HG02759 (cell line): ENCODE measurements at regions not wholly inside any gene's neighbourhood (a gene's known extent, or its start where the extent isn't known, plus 50 kb on each side); places are given as distances from the start of the nearest gene placed in this dataset.
A peak's percentile ranks its signal among the peaks of the same experiment; 100 is the strongest.
"Not testable (repeated sequence)": the region's sequence is repeated elsewhere in the genome, so short reads cannot be mapped to it uniquely, and the experiment has no call there.

Experiments used
- ATAC-seq: cut with Tn5 transposase; IDR thresholded peaks from one replicate; pipeline ENCODE4 v1.9.1; 2021; ENCODE audit warnings: mild to moderate bottlenecking, moderate library complexity; ENCODE audit not compliant: unreplicated experiment

- ATAC-seq = no peak
These were observed 1072.7 kb downstream of the EPHA3 start for GRCh38 chr3:90180096-90180495.

DNA sequence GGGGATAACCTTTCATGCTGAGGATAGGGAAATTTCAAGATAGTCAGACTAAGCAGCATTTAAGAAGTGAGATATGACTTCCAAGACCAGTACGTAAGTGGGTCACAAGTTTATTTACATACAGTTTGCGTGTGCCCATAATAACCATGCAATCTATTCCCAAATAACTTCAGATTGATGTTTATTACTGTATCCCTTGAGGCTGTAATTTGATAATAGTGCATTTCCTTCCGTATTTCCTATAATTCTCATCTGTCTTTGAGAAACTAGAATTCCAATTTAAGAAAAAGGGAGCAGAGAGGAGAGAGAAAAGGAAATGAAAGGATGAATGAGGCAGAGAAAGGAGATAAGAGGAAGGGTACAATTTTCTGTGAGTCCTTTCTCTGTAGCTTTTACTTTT lies 1073.1 kb downstream of the EPHA3 start:
- no peak for ATAC-seq

- peak; percentile 89 for ATAC-seq
These were observed 1075.0 kb downstream of the EPHA3 start for GRCh38 chr3:90182291-90182976.

- ATAC-seq = no peak
These were observed 1077.4 kb downstream of the EPHA3 start for GRCh38 chr3:90184861-90185260.

DNA sequence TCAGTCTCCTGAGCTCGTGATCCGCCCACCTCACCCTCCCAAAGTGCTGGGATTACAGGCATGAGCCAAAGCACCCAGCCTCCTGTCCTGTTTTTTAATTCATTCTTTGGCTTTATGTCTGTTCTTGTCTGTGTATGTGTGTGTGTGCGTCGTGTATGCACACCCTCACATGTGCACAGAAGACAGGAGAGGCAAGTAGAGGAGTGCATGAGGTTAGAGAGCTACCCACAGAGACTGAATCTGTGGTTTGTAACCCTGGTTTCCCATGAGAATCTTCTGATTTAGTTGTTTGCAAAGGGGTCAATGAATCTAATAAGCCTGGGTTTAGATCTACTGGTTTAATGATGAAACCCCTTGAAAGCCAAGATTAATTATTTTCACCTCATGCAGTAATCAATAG lies 1090.0 kb downstream of the EPHA3 start:
- not testable (repeated sequence) for ATAC-seq

- ATAC-seq = not testable (repeated sequence)
These were observed 1095.5 kb downstream of the EPHA3 start for GRCh38 chr3:90202931-90203330.

- ATAC-seq = not testable (repeated sequence)
These were observed 1099.1 kb downstream of the EPHA3 start for GRCh38 chr3:90206482-90206881.

- not testable (repeated sequence) for ATAC-seq
These were observed 1100.1 kb downstream of the EPHA3 start for GRCh38 chr3:90207353-90208097.

- no peak for ATAC-seq
These were observed 1114.5 kb downstream of the EPHA3 start for GRCh38 chr3:90221900-90222299.

GRCh38 chr3:90241481-90241880 lies 1134.1 kb downstream of the EPHA3 start:
- no peak for ATAC-seq

GRCh38 chr3:90253131-90253530 lies 1145.7 kb downstream of the EPHA3 start:
- ATAC-seq = no peak

GRCh38 chr3:90261481-90262433 lies 1154.3 kb downstream of the EPHA3 start:
- ATAC-seq = no peak
